A549 (cell line): ENCODE measurements at regions not wholly inside any gene's neighbourhood (a gene's known extent, or its start where the extent isn't known, plus 50 kb on each side); places are given as distances from the start of the nearest gene placed in this dataset.
A peak's percentile ranks its signal among the peaks of the same experiment; 100 is the strongest.

Experiments
- ATAC-seq, 2 experiments: fragments of 200-7000 bp in 1 of 2; fragments of >200 bp in 1 of 2; cut with Nextera tagmentation in 1 of 2; cut with Tn5 transposase in 1 of 2; 3 replicates each; pipeline versions ENCODE4 v1.8.0 to v1.9.1; 2018 to 2020; ENCODE audit warnings: mild to moderate bottlenecking in 1 of 2, moderate library complexity in 1 of 2
- CTCF ChIA-PET: fragments of 300-600 bp; sonication (Branson Sonifier 250); formaldehyde crosslinking; extraction: SDS; loops from one replicate; lab custom pipeline; 2021; ENCODE audit warnings: antibody characterized with exemption, inconsistent platforms; lab: Yijun Ruan, JAX
- POLR2A ChIA-PET: fragments of 350-600 bp; formaldehyde crosslinking; extraction: SDS; loops from one replicate; lab custom pipeline; 2021; ENCODE audit warnings: antibody characterized with exemption, inconsistent platforms; lab: Yijun Ruan, JAX
- DNase-seq, 2 experiments: peaks; one replicate each; pipeline versions ENCODE4 v3.0.0 to v3.0.0-alpha.2; 2011 to 2016; ENCODE audit warnings: low read depth in 1 of 2, low spot score in 1 of 2
- FAIRE-seq: peaks from 2 replicates; lab custom pipeline; 2011; peaks lifted over from hg19 to GRCh38; lab: Jason Lieb, UNC
- H3K27ac ChIP-seq, 2 experiments: fragments of >200 bp; sonication (Bioruptor Twin); formaldehyde crosslinking; 3 replicates each; pipeline ENCODE4 v1.5.1; 2016 to 2017
- H3K4me1 ChIP-seq: fragments of >200 bp; sonication (Bioruptor Twin); formaldehyde crosslinking; 3 replicates; pipeline ENCODE4 v1.6.1; 2016
- H3K4me2 ChIP-seq: fragments of >200 bp; sonication (Bioruptor Twin); formaldehyde crosslinking; 3 replicates; pipeline ENCODE4 v1.6.1; 2016
- H3K4me3 ChIP-seq: fragments of >200 bp; sonication (Bioruptor Twin); formaldehyde crosslinking; 3 replicates; pipeline ENCODE4 v1.5.1; 2016
- H3K9me3 ChIP-seq: fragments of >200 bp; sonication (Bioruptor Twin); formaldehyde crosslinking; 3 replicates; pipeline ENCODE4 v1.6.1; 2016
- CBX2 ChIP-seq: fragments of 200-600 bp; sonication (generic); IDR thresholded peaks from 2 replicates; pipeline ENCODE4 v1.6.1; 2016; ENCODE audit warnings: low read depth, mild to moderate bottlenecking, borderline replicate concordance
- CBX8 ChIP-seq: fragments of 200-600 bp; sonication (generic); IDR thresholded peaks from 2 replicates; pipeline ENCODE4 v1.6.1; 2016
- CHD4 ChIP-seq: fragments of 200-600 bp; sonication (generic); IDR thresholded peaks from 2 replicates; pipeline ENCODE4 v1.6.1; 2016; ENCODE audit warnings: antibody characterized with exemption, mild to moderate bottlenecking, borderline replicate concordance
- EHMT2 ChIP-seq: fragments of 200-600 bp; sonication (generic); IDR thresholded peaks from 2 replicates; pipeline ENCODE4 v1.6.1; 2016; ENCODE audit warnings: antibody characterized with exemption, low read depth, mild to moderate bottlenecking, moderate library complexity
- FOSL2 ChIP-seq, 2 experiments: fragments of 450-650 bp in 1 of 2; fragments of >200 bp in 1 of 2; sonication (Bioruptor Twin) in 1 of 2; formaldehyde crosslinking; IDR thresholded peaks; 2 replicates each; pipeline versions ENCODE4 v1.5.0 to v1.6.1; 2016 to 2020; ENCODE audit warnings: mild to moderate bottlenecking in 1 of 2, moderate library complexity in 1 of 2
- HEYL ChIP-seq: fragments of 250-450 bp; sonication (Bioruptor Pico); IDR thresholded peaks from 2 replicates; pipeline ENCODE4 v1.8.0; 2021; ENCODE audit warnings: mild to moderate bottlenecking, moderate library complexity
- HOXA7 ChIP-seq: fragments of 250-450 bp; sonication (Bioruptor Pico); IDR thresholded peaks from 2 replicates; pipeline ENCODE4 v1.5.0; 2020; ENCODE audit warnings: mild to moderate bottlenecking, moderate library complexity
- HOXB13 ChIP-seq: fragments of 250-450 bp; sonication (Bioruptor Pico); IDR thresholded peaks from 2 replicates; pipeline ENCODE4 v1.5.0; 2020; ENCODE audit warnings: low read depth, mild to moderate bottlenecking, moderate library complexity
- HOXB5 ChIP-seq: fragments of 250-450 bp; sonication (Bioruptor Pico); IDR thresholded peaks from 2 replicates; pipeline ENCODE4 v1.5.0; 2020; ENCODE audit warnings: mild to moderate bottlenecking, moderate library complexity
- JUN ChIP-seq, 2 experiments: fragments of >200 bp; sonication (Bioruptor Twin); formaldehyde crosslinking; IDR thresholded peaks; 2 replicates in 1 of 2; 3 replicates in 1 of 2; pipeline ENCODE4 v1.6.1; 2016 to 2017
- JUNB ChIP-seq: fragments of >200 bp; sonication (Bioruptor Twin); formaldehyde crosslinking; IDR thresholded peaks from 2 replicates; pipeline ENCODE4 v1.6.1; 2016
- KDM1A ChIP-seq: fragments of 200-600 bp; sonication (generic); IDR thresholded peaks from 2 replicates; pipeline ENCODE4 v1.6.1; 2016; ENCODE audit warnings: low read depth, mild to moderate bottlenecking
- KDM5A ChIP-seq: fragments of 200-600 bp; sonication (generic); IDR thresholded peaks from 2 replicates; pipeline ENCODE4 v1.6.1; 2016; ENCODE audit warnings: antibody characterized with exemption, mild to moderate bottlenecking
- MAFK ChIP-seq: fragments of 450-650 bp; IDR thresholded peaks from 2 replicates; pipeline ENCODE4 v1.6.1; 2014; ENCODE audit not compliant: partially characterized antibody
- MAZ ChIP-seq: fragments of 150-350 bp; IDR thresholded peaks from 2 replicates; pipeline ENCODE4 v1.6.1; 2014; ENCODE audit warnings: antibody characterized with exemption, low read depth, low read length, borderline replicate concordance
- NFE2L2 ChIP-seq: fragments of 150-350 bp; conservative IDR thresholded peaks from 2 replicates; pipeline ENCODE4 v1.6.1; 2014; ENCODE audit warnings: low read length
- NPAS2 ChIP-seq: fragments of 250-450 bp; sonication (Bioruptor Pico); IDR thresholded peaks from 2 replicates; pipeline ENCODE4 v1.8.0; 2022; ENCODE audit warnings: mild to moderate bottlenecking, moderate library complexity, borderline replicate concordance
- PBX3 ChIP-seq: IDR thresholded peaks from 2 replicates; pipeline ENCODE4 v1.6.1; 2012
- POLR2A ChIP-seq: IDR thresholded peaks from 2 replicates; pipeline ENCODE4 v1.6.1; 2012; ENCODE audit warnings: mild to moderate bottlenecking, low read length
- RAD21 ChIP-seq, 2 experiments: fragments of >200 bp in 1 of 2; sonication (Bioruptor Twin) in 1 of 2; formaldehyde crosslinking in 1 of 2; IDR thresholded peaks in 1 of 2; conservative IDR thresholded peaks in 1 of 2; 2 replicates in 1 of 2; 3 replicates in 1 of 2; pipeline ENCODE4 v1.6.1; 2012 to 2018; ENCODE audit warnings: inconsistent platforms in 1 of 2
- TFCP2L1 ChIP-seq: fragments of 250-450 bp; sonication (Bioruptor Pico); IDR thresholded peaks from 2 replicates; pipeline ENCODE4 v1.5.0; 2021; ENCODE audit warnings: mild to moderate bottlenecking
- ZFP36 ChIP-seq: fragments of 450-650 bp; IDR thresholded peaks from 2 replicates; pipeline ENCODE4 v1.6.1; 2014; ENCODE audit warnings: borderline replicate concordance; ENCODE audit not compliant: partially characterized antibody
- WGBS: methylation state at CpG from one replicate; pipeline ENCODE4 v1.1.6; 2017; ENCODE audit errors: missing lambda C conversion rate; 5-methylcytosine and 5-hydroxymethylcytosine counted together
- TF ChIP-seq, protein P1 (sequence below): fragments of 200-600 bp; sonication (generic); IDR thresholded peaks from 2 replicates; pipeline ENCODE4 v1.6.1; 2016; ENCODE audit warnings: antibody characterized with exemption, mild to moderate bottlenecking, moderate library complexity
- TF ChIP-seq, protein P2 (sequence below): fragments of 150-350 bp; IDR thresholded peaks from 2 replicates; pipeline ENCODE4 v1.6.1; 2014; ENCODE audit warnings: low read depth, mild to moderate bottlenecking, low read length

DNA sequence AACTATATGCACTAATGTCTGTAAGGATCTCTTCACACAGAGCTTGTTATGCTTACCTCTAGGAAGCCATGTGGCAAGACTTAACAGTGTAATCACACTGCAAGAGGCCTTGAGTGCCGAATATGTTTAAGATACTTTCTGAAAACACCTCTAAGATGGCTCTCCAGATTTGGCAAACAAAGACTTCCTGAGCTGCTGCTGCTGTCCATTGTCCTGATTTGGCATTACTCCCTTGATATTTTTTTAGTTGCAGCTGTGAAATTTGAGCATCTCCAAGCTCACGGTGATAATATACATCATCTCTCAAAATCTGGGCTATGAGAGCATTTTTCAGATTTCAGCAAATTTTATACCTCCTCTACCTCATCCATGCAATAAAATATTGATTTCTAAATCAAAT, 384.5 kb upstream of the CDH6 start:
- no peak overlapping the region for H3K4me3 ChIP-seq
- 10% methylated on average over 2 of the region's 2 CpGs for WGBS
- FAIRE-seq: no peak
- TF ChIP-seq, protein P1, sequence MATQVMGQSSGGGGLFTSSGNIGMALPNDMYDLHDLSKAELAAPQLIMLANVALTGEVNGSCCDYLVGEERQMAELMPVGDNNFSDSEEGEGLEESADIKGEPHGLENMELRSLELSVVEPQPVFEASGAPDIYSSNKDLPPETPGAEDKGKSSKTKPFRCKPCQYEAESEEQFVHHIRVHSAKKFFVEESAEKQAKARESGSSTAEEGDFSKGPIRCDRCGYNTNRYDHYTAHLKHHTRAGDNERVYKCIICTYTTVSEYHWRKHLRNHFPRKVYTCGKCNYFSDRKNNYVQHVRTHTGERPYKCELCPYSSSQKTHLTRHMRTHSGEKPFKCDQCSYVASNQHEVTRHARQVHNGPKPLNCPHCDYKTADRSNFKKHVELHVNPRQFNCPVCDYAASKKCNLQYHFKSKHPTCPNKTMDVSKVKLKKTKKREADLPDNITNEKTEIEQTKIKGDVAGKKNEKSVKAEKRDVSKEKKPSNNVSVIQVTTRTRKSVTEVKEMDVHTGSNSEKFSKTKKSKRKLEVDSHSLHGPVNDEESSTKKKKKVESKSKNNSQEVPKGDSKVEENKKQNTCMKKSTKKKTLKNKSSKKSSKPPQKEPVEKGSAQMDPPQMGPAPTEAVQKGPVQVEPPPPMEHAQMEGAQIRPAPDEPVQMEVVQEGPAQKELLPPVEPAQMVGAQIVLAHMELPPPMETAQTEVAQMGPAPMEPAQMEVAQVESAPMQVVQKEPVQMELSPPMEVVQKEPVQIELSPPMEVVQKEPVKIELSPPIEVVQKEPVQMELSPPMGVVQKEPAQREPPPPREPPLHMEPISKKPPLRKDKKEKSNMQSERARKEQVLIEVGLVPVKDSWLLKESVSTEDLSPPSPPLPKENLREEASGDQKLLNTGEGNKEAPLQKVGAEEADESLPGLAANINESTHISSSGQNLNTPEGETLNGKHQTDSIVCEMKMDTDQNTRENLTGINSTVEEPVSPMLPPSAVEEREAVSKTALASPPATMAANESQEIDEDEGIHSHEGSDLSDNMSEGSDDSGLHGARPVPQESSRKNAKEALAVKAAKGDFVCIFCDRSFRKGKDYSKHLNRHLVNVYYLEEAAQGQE: peak; percentile 89
- TF ChIP-seq FOSL2 (IDR thresholded peaks at IDR 0.05) (no peak), FOSL2 (CRISPR knock-in tag; IDR thresholded peaks at IDR 0.05) (no peak)
- no peak for ATAC-seq
- no peak overlapping the region for H3K27ac ChIP-seq
- no peaks in the 10 kb centered on the region for H3K4me1 ChIP-seq
- H3K9me3 ChIP-seq: no peaks in the 10 kb centered on the region
- H3K4me2 ChIP-seq: no peak overlapping the region
- no peak for DNase-seq
- CTCF ChIA-PET: no interaction called here
- POLR2A ChIA-PET: no interaction called here

DNA sequence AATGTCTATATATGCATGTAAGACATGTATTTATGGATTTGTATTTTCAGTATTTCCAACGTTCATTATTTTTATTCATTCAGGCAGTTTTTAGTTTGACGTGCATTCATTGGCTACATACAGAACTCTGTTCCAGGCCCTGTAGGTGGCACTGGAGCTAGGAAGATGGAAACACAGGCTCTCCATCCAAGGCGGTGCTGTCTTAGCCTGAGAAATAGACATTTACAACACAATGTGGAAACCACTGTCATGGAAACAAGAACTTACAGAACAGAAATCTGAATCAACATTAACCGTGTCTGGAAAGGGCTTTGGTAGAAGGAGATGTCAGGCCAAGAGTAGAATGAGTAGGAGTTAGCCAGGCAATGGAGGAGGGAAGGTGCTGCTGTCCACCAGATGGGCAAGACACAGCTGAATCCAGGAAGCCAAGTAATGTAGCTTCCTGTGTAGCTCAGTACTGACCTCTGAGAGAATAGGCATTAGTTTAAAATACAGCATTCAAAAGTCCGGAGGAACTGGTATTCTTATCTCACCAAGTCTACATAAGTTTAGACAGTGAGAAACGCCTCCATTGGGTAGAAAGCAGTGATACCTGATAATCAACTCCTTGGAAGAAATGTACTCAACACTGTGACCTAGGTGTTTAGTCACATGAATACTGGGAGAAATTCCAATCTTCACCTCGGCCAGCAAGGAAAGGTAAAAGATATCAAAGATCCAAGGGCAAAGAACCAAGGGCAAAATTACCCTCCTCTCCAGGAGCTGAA, 388.6 kb upstream of the CDH6 start:
- DNase-seq: no peak
- no peak for TF ChIP-seq RAD21 (conservative IDR thresholded peaks at IDR 0.05 in 1 of 2, IDR thresholded peaks at IDR 0.05 in 1 of 2)
- no peak for TF ChIP-seq TFCP2L1 (CRISPR knock-in tag)
- TF ChIP-seq CBX2: no peak
- no peak for TF ChIP-seq CHD4
- TF ChIP-seq HEYL (CRISPR knock-in tag): no peak
- ChIA-PET CTCF (no interaction called here), POLR2A (no interaction called here)
- WGBS: 36% methylated on average over 7 of the region's 7 CpGs
- no peak overlapping the region for H3K4me2 ChIP-seq
- no peaks in the 10 kb centered on the region for H3K9me3 ChIP-seq
- H3K4me1 ChIP-seq: no peaks in the 10 kb centered on the region
- H3K27ac ChIP-seq: no peak overlapping the region
- no peak overlapping the region for H3K4me3 ChIP-seq
- FAIRE-seq: no peak
- ATAC-seq: no peak

- Histone ChIP-seq H3K27ac (no peak overlapping the region), H3K4me3 (no peak overlapping the region), H3K4me1 (no peaks in the 10 kb centered on the region), H3K4me2 (no peak overlapping the region), H3K9me3 (no peaks in the 10 kb centered on the region)
- no peak for FAIRE-seq
- ChIA-PET POLR2A (no interaction called here), CTCF (interaction anchor here (0.8 kb wide), 1 partner anchor 15 kb away, joined by 3 read pairs; no protein-coding TSS in a partner anchor)
- no peak for ATAC-seq
- no peak for TF ChIP-seq HOXB13 (CRISPR knock-in tag)
- WGBS: 47% methylated on average over 5 of the region's 5 CpGs
- no peak for DNase-seq
These were observed 390.4 kb upstream of the CDH6 start for GRCh38 chr5:30802961-30803705.

DNA sequence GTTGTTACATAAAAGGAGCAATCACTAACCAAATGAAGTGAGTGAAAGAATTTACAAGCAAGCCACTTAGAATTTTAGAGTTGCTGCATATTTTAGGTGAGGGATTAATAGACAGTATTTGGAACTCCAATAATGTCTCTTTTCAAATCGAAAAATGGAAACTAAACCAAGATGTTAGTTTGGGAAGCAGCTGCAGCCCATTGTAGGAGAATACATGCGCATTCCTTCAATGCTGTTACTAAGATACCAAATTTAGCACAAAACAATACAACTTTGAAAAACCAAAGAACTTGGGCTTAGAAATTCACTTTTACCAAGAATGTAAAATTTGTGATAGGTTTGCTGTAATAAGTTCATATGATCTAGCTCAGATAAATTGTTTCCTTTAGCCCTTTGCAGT, 411.8 kb upstream of the CDH6 start:
- Histone ChIP-seq H3K4me2 (no peak overlapping the region), H3K4me3 (no peak overlapping the region), H3K4me1 (no peaks in the 10 kb centered on the region), H3K27ac (no peak overlapping the region), H3K9me3 (no peaks in the 10 kb centered on the region)
- ChIA-PET CTCF (no interaction called here), POLR2A (no interaction called here)
- 48% methylated on average over 2 of the region's 2 CpGs for WGBS
- DNase-seq (no peak), ATAC-seq (no peak), FAIRE-seq (no peak)
- TF ChIP-seq CHD4: no peak
- TF ChIP-seq EHMT2: no peak
- no peak for TF ChIP-seq HOXA7 (CRISPR knock-in tag)
- no peak for TF ChIP-seq RAD21 (conservative IDR thresholded peaks at IDR 0.05 in 1 of 2, IDR thresholded peaks at IDR 0.05 in 1 of 2)
- TF ChIP-seq KDM5A: no peak
- TF ChIP-seq, protein P2, sequence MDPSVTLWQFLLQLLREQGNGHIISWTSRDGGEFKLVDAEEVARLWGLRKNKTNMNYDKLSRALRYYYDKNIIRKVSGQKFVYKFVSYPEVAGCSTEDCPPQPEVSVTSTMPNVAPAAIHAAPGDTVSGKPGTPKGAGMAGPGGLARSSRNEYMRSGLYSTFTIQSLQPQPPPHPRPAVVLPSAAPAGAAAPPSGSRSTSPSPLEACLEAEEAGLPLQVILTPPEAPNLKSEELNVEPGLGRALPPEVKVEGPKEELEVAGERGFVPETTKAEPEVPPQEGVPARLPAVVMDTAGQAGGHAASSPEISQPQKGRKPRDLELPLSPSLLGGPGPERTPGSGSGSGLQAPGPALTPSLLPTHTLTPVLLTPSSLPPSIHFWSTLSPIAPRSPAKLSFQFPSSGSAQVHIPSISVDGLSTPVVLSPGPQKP: no peak
- TF ChIP-seq JUNB: no peak
- TF ChIP-seq JUN (IDR thresholded peaks at IDR 0.05): no peak
- TF ChIP-seq MAFK: no peak
- TF ChIP-seq NFE2L2: no peak
- TF ChIP-seq ZFP36: no peak
- TF ChIP-seq HOXB5: no peak
- TF ChIP-seq PBX3: no peak
- no peak for TF ChIP-seq POLR2A
- TF ChIP-seq CBX2: no peak
- TF ChIP-seq CBX8: no peak
- no peak for TF ChIP-seq KDM1A
- TF ChIP-seq MAZ: no peak
- TF ChIP-seq NPAS2 (CRISPR knock-in tag): no peak
